ENCODE measurements at regions not wholly inside any gene's neighbourhood (a gene's known extent, or its start where the extent isn't known, plus 50 kb on each side); places are given as distances from the start of the nearest gene placed in this dataset.

DNA sequence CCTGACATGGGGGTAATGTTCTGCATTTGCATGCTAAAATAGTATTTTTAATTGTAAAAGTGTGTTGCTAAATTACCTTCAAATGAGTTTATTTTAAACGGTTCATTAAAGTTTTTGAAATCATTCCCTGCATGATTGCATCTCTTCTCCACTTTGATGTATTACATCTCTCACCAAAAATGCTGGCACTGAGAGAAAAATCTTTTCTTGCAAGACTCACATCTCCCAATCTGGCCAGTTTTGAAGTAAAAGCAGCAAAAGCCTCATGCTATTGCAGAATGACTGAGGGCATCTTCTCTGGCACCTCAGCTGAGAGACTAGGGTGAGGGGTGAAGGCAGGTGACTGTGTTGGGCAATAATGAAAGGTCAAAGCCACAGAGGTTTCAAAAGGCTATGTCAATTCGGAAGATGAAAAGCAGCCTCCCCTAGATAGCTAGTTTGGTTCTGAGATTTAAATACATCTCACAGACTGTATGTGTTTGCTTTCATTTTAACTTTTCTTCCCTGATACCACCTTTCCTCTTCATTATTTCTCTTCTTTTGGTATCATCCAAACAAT lies 292.2 kb upstream of the RAG2 start:
- no peak for DNase-seq (ENCODE audit: low spot score)

DNA sequence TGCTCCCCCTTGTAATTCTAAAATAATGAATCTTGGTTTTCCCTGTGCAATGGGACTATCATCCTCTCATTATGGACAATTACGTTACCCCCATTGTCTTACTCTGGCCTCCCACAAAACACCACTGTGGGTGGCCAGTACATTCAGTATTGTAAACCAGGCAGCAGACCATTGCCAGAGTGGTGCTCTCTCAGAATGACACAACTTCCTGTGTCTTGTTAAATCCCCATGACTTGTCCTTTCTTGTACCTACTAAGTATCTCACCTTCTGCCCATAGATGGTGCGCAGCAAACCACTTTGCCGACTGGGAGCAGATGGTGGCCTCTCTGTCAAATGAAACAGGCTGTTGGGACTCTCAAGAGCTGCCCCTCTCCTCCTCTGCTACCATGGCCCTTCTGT lies 287.1 kb upstream of the RAG2 start:
- no peak for DNase-seq (ENCODE audit: low spot score)

- DNase-seq (ENCODE audit: low spot score), result no peak
Observed at GRCh38 chr11:36878737-36879136, 280.7 kb upstream of the RAG2 start.

DNA sequence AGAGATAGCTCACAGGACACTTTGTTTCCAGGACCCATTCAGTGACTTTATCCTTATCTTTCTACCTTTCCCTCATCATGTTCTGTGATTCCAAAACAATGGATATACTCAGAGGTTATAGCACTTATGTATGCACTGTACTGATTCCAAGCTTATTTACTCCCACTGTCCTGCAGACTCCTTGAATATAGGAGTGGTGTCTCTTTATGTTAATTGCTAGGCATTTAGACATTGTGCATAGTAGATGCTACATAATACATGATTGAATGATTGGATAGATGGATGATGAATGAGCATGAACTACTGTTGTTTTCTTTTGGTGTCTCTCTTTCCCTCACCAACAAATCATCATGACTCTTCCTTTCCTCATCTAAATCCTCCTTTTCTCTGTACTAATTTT lies 279.1 kb upstream of the RAG2 start:
- no peak for DNase-seq (ENCODE audit: low spot score)

GRCh38 chr11:36876266-36876665 lies 278.2 kb upstream of the RAG2 start:
- DNase-seq (ENCODE audit: low spot score), result no peak

GRCh38 chr11:36874291-36874690 lies 276.3 kb upstream of the RAG2 start:
- DNase-seq (ENCODE audit: low spot score), result no peak

GRCh38 chr11:36870361-36870760 lies 272.3 kb upstream of the RAG2 start:
- no peak for DNase-seq (ENCODE audit: low spot score)

- DNase-seq (ENCODE audit: low spot score), result no peak
Observed at GRCh38 chr11:36868380-36868779, 270.3 kb upstream of the RAG2 start.

- no peak for DNase-seq (ENCODE audit: low spot score)
Observed at GRCh38 chr11:36865846-36866245, 267.8 kb upstream of the RAG2 start.

DNA sequence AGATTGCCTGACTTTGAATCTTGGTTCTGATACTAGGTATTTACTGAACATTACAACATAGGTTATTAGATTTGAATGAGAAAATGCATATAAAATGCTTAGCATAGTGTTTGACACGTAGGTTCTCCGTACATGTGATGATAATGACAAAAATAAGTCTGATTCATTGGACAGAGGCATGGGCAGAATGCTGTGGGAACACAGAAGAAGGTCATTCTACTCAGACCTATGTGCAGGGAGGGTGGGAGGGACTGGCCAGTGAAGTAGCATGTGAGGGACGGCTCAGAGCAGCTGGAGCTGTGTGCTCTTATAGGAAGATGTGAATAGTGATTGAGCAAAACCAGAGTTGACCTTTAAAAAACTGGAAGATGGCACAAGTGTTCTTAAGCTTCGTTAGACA lies 256.8 kb upstream of the RAG2 start:
- no peak for DNase-seq (ENCODE audit: low spot score)

DNA sequence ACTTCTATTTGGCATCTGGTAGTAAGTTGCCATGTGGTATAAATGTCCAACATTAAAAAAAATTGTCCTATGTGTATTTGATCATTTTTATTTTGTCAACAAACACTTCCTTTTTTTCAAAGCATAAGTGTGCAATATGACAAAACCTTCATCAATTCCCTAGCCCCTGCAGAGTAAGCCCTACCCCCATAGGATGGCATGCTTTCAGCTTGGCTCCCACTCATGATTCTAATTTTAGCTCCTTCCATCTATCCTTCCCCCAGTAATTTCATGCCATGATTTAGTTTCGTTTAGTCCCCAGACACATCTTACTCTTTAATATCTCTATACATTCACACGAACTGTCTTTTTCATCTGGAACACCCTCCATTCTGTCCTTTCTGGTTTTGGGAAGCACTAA lies 250.6 kb upstream of the RAG2 start:
- no peak for DNase-seq (ENCODE audit: low spot score)

DNA sequence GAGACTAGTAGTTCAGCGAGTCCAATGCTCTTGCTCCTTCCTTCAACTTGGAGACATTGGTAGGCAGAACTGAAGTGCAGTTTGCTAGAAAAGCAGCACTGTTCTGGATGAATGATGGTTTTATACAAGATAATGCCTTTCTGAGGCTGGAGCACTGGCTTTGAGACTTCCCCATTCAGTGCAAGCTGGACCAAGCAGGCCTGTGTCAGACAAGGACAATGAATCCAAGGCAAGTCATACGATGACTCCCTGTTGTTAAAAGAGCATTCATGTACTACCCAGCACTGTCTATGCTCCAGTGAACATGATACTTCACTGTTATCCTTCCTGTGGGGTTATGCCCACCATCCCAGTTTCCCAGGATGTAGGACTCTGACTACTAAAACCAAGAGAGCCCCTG lies 242.3 kb upstream of the RAG2 start:
- no peak for DNase-seq (ENCODE audit: low spot score)

- DNase-seq (ENCODE audit: low spot score), result no peak
Observed at GRCh38 chr11:36837831-36838437, 239.9 kb upstream of the RAG2 start.

- no peak for DNase-seq (ENCODE audit: low spot score)
Observed at GRCh38 chr11:36825251-36825650, 227.2 kb upstream of the RAG2 start.

DNA sequence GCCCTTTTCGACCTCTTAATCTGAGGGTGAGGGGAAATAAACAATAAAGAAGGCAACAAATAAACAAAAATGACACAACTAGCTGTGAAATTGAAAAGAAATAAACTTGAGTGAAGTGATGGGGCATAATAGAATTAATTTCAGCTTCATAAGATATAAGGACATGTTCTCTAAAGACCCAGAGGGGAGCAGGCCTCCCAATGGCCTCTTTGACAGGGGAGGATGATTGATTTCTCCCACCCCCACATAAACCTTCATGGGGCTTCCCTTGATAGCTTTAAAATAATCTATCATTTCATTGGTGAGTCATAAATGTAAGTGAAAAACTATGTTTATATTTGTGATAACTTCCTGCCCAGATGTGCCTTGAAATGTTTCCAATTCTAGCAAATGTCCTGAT lies 226.3 kb upstream of the RAG2 start:
- DNase-seq (ENCODE audit: low spot score), result no peak

GRCh38 chr11:36822829-36823228 lies 224.8 kb upstream of the RAG2 start:
- no peak for DNase-seq (ENCODE audit: low spot score)

- no peak for DNase-seq (ENCODE audit: low spot score)
Observed at GRCh38 chr11:36818410-36818809, 220.4 kb upstream of the RAG2 start.

- DNase-seq (ENCODE audit: low spot score), result no peak
Observed at GRCh38 chr11:36817336-36817965, 219.4 kb upstream of the RAG2 start.

- no peak for DNase-seq (ENCODE audit: low spot score)
Observed at GRCh38 chr11:36809303-36809702, 211.3 kb upstream of the RAG2 start.

DNA sequence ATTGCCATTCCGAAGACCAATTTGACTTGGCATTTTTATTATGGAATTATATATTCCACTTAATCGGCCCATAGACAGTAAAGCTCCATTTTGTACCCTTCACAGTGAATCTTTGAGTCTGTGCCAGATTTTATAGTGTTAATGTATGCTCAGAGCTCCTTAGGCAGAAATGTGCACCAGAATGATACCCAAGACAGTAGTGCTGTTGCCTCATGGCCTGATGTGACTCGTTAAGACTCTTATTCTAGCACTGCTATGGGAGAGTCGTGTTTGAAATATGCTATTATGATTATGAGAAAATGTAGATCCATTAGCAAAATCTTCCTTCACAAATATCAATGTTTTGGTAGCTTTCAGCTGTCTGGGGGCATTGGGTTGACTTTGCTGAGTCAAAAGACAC lies 209.8 kb upstream of the RAG2 start:
- no peak for DNase-seq (ENCODE audit: low spot score)

GRCh38 chr11:36803084-36803483 lies 205.0 kb upstream of the RAG2 start:
- DNase-seq (ENCODE audit: low spot score), result no peak

- no peak for DNase-seq (ENCODE audit: low spot score)
Observed at GRCh38 chr11:36792996-36793914, 195.2 kb upstream of the RAG2 start.

DNA sequence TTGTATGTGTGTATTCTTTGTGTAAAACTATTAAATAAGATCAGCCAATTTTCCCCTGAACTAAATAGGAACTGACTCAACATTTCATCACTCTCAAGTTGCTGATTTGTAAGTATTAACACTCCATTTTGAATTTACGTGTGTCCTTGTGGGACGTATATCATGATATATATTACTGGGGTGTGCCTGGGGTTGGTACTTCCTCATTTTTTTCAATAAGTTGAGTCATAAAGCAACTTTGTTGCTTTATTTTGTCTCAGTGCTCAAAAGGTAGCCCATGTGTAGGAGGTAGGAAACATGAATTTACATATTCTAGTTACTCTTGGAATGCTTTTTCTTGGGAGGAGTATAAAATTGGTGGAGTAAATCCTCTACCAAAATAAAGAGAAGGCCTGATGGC lies 193.9 kb upstream of the RAG2 start:
- DNase-seq (ENCODE audit: low spot score), result no peak
